Astrocyte (in vitro differentiated cells and primary cell): ENCODE measurements at regions not wholly inside any gene's neighbourhood (a gene's known extent, or its start where the extent isn't known, plus 50 kb on each side); places are given as distances from the start of the nearest gene placed in this dataset.

Experiments used
- DNase-seq: peaks from one replicate; pipeline ENCODE4 v3.0.0-alpha.2; 2010; ENCODE audit warnings: low read depth
- FAIRE-seq: peaks from 2 replicates; lab custom pipeline; 2011; peaks lifted over from hg19 to GRCh38; lab: Jason Lieb, UNC
- H2AFZ ChIP-seq: 2 replicates; pipeline ENCODE4 v1.6.0; 2012; ENCODE audit warnings: low read depth, low read length, inconsistent platforms
- H3K27ac ChIP-seq: 2 replicates; pipeline ENCODE4 v1.5.1; 2011; ENCODE audit warnings: low read depth, low read length, inconsistent platforms
- H3K27me3 ChIP-seq: 2 replicates; pipeline ENCODE4 v1.6.0; 2011; ENCODE audit warnings: low read length, inconsistent platforms; ENCODE audit not compliant: insufficient read depth
- H3K36me3 ChIP-seq: 2 replicates; pipeline ENCODE4 v1.5.1; 2011; ENCODE audit warnings: low read length, inconsistent platforms; ENCODE audit not compliant: insufficient read depth
- H3K4me1 ChIP-seq: 2 replicates; pipeline ENCODE4 v1.5.1; 2011; ENCODE audit warnings: low read length, inconsistent platforms; ENCODE audit not compliant: insufficient read depth
- H3K4me2 ChIP-seq: 2 replicates; pipeline ENCODE4 v1.6.0; 2012; ENCODE audit warnings: low read length, inconsistent platforms
- H3K4me3 ChIP-seq: 2 replicates; pipeline ENCODE4 v1.5.1; 2011; ENCODE audit warnings: low read depth, mild to moderate bottlenecking, low read length, inconsistent platforms; ENCODE audit not compliant: insufficient read depth
- H3K79me2 ChIP-seq: 2 replicates; pipeline ENCODE4 v1.6.0; 2012; ENCODE audit warnings: mild to moderate bottlenecking, low read length, inconsistent platforms; ENCODE audit not compliant: insufficient read depth
- H3K9ac ChIP-seq: 2 replicates; pipeline ENCODE4 v1.6.0; 2012; ENCODE audit warnings: mild to moderate bottlenecking, low read length, inconsistent platforms
- H3K9me3 ChIP-seq: 2 replicates; pipeline ENCODE4 v1.5.1; 2012; ENCODE audit warnings: low read depth, mild to moderate bottlenecking, low read length, inconsistent platforms; ENCODE audit not compliant: insufficient read depth
- H4K20me1 ChIP-seq: 2 replicates; pipeline ENCODE4 v1.6.0; 2012; ENCODE audit warnings: low read length, inconsistent platforms; ENCODE audit not compliant: insufficient read depth
- H3K27ac Mint-ChIP-seq: one replicate; pipeline ENCODE4 v1.8.0; 2021; ENCODE audit warnings: mild to moderate bottlenecking, mixed read lengths; ENCODE audit not compliant: unreplicated experiment
- H3K27me3 Mint-ChIP-seq: one replicate; pipeline ENCODE4 v1.8.0; 2021; ENCODE audit warnings: low read depth, mixed read lengths; ENCODE audit not compliant: unreplicated experiment
- H3K36me3 Mint-ChIP-seq: one replicate; pipeline ENCODE4 v1.8.0; 2021; ENCODE audit warnings: low read depth, mixed read lengths; ENCODE audit not compliant: unreplicated experiment
- H3K4me1 Mint-ChIP-seq: one replicate; pipeline ENCODE4 v1.8.0; 2021; ENCODE audit warnings: low read depth, mixed read lengths; ENCODE audit not compliant: unreplicated experiment
- H3K4me3 Mint-ChIP-seq: one replicate; pipeline ENCODE4 v1.8.0; 2021; ENCODE audit warnings: mild to moderate bottlenecking, moderate library complexity, mixed read lengths; ENCODE audit not compliant: unreplicated experiment
- H3K9me3 Mint-ChIP-seq: one replicate; pipeline ENCODE4 v1.8.0; 2021; ENCODE audit warnings: mild to moderate bottlenecking, mixed read lengths; ENCODE audit not compliant: unreplicated experiment
- CTCF ChIP-seq: IDR thresholded peaks from 2 replicates; pipeline ENCODE4 v1.5.1; 2011; ENCODE audit warnings: low read depth, mild to moderate bottlenecking, inconsistent platforms, low read length, moderate library complexity; ENCODE audit not compliant: insufficient read depth
- EZH2 ChIP-seq: IDR thresholded peaks from 2 replicates; pipeline ENCODE4 v1.6.1; 2012; ENCODE audit warnings: mild to moderate bottlenecking, low read length, inconsistent platforms; ENCODE audit not compliant: insufficient read depth

GRCh38 chr17:63292421-63292820 is 153.7 kb downstream of the CYB561 start:
- H3K27ac Mint-ChIP-seq: no peak overlapping the region
- no peaks in the 10 kb centered on the region for H3K27me3 Mint-ChIP-seq
- H3K4me3 Mint-ChIP-seq: no peak overlapping the region
- peaks cover 11% of the 10 kb centered on the region for H3K9me3 Mint-ChIP-seq
- Histone ChIP-seq H3K9me3 (peaks cover 6% of the 10 kb centered on the region), H3K27me3 (no peaks in the 10 kb centered on the region), H3K36me3 (peaks cover 10% of the 10 kb centered on the region), H4K20me1 (no peaks in the 10 kb centered on the region), H3K79me2 (peaks cover 15% of the 10 kb centered on the region), H2AFZ (no peak overlapping the region), H3K4me2 (peak overlapping the region; percentile 53), H3K27ac (peak overlapping the region; percentile 71), H3K4me3 (no peak overlapping the region), H3K4me1 (peaks cover 33% of the 10 kb centered on the region), H3K9ac (peak overlapping the region; percentile 24)
- H3K4me1 Mint-ChIP-seq: peaks cover 21% of the 10 kb centered on the region
- FAIRE-seq: no peak
- TF ChIP-seq CTCF (no peak), EZH2 (no peak)
- peaks cover 18% of the 10 kb centered on the region for H3K36me3 Mint-ChIP-seq
- no peak for DNase-seq

GRCh38 chr17:63293323-63294075 is 152.6 kb downstream of the CYB561 start:
- Mint-ChIP-seq H3K4me3 (no peak overlapping the region), H3K9me3 (peaks cover 12% of the 10 kb centered on the region), H3K36me3 (peaks cover 15% of the 10 kb centered on the region), H3K27ac (peak overlapping the region; percentile 79), H3K4me1 (peaks cover 21% of the 10 kb centered on the region), H3K27me3 (no peaks in the 10 kb centered on the region)
- Histone ChIP-seq H3K4me3 (no peak overlapping the region), H3K79me2 (peaks cover 8% of the 10 kb centered on the region), H3K4me1 (peaks cover 33% of the 10 kb centered on the region), H4K20me1 (no peaks in the 10 kb centered on the region), H3K27ac (peak overlapping the region; percentile 71), H3K9me3 (peaks cover 6% of the 10 kb centered on the region), H3K27me3 (no peaks in the 10 kb centered on the region), H3K9ac (peak overlapping the region; percentile 43), H3K36me3 (peaks cover 10% of the 10 kb centered on the region), H3K4me2 (peak overlapping the region; percentile 53), H2AFZ (no peak overlapping the region)
- peak; percentile 67 for FAIRE-seq
- DNase-seq: peak; percentile 87
- TF ChIP-seq EZH2 (no peak), CTCF (no peak)

- no peaks in the 10 kb centered on the region for H3K27me3 ChIP-seq
- H3K9ac ChIP-seq: no peak overlapping the region
- no peaks in the 10 kb centered on the region for H3K27me3 Mint-ChIP-seq
- no peaks in the 10 kb centered on the region for H4K20me1 ChIP-seq
- peaks cover 20% of the 10 kb centered on the region for H3K36me3 Mint-ChIP-seq
- H3K36me3 ChIP-seq: peaks cover 10% of the 10 kb centered on the region
- peaks cover 33% of the 10 kb centered on the region for H3K4me1 ChIP-seq
- H2AFZ ChIP-seq: no peak overlapping the region
- H3K79me2 ChIP-seq: peaks cover 8% of the 10 kb centered on the region
- H3K9me3 ChIP-seq: peaks cover 6% of the 10 kb centered on the region
- peaks cover 21% of the 10 kb centered on the region for H3K4me1 Mint-ChIP-seq
- no peak overlapping the region for H3K4me2 ChIP-seq
- peak overlapping the region; percentile 71 for H3K27ac ChIP-seq
- FAIRE-seq: no peak
- no peak overlapping the region for H3K4me3 ChIP-seq
- H3K9me3 Mint-ChIP-seq: peaks cover 12% of the 10 kb centered on the region
- DNase-seq: no peak
- TF ChIP-seq CTCF (no peak), EZH2 (no peak)
- H3K27ac Mint-ChIP-seq: peak overlapping the region; percentile 21
- H3K4me3 Mint-ChIP-seq: no peak overlapping the region
These were observed 151.3 kb downstream of the CYB561 start for GRCh38 chr17:63294776-63295175.
